ENCODE measurements at regions not wholly inside any gene's neighbourhood (a gene's known extent, or its start where the extent isn't known, plus 50 kb on each side); places are given as distances from the start of the nearest gene placed in this dataset.

GRCh38 chr17:77374170-77374936 is 233.6 kb downstream of the SEC14L1 start:
- Histone ChIP-seq H3K4me1 (ENCODE audit: control insufficient read depth, extremely low read depth, insufficient read depth, low read length) (peaks cover 48% of the 10 kb centered on the region), H3K4me3 (replicated peaks in 1 of 4; ENCODE audit: control extremely low read depth in 1 of 4, insufficient read depth in 1 of 4, low read depth in 3 of 4, low read length in 4 of 4) (peak overlapping the region; percentile 66 to 94 (median 92)), H2AFZ (ENCODE audit: low read length) (no peak overlapping the region), H3K4me2 (ENCODE audit: extremely low read depth, insufficient read depth, low read length) (peak overlapping the region; percentile 94), H3K36me3 (ENCODE audit: control insufficient read depth, insufficient read depth, low read length) (peaks cover 2% of the 10 kb centered on the region), H3K9ac (ENCODE audit: insufficient read depth, low read length) (peak overlapping the region; percentile 88), H4K20me1 (ENCODE audit: control insufficient read depth, extremely low read depth, insufficient read depth, low read length) (no peaks in the 10 kb centered on the region), H3K79me2 (ENCODE audit: control insufficient read depth, insufficient read depth, low read length) (peaks cover 96% of the 10 kb centered on the region), H3K9me3 (ENCODE audit: control insufficient read depth, insufficient read depth, low read depth, low read length) (no peaks in the 10 kb centered on the region), H3K27ac (ENCODE audit: insufficient read depth, low read length) (peak overlapping the region; percentile 91), H3K27me3 (ENCODE audit: control insufficient read depth, insufficient read depth, low read length) (no peaks in the 10 kb centered on the region)
- no peak for TF ChIP-seq EZH2 (IDR thresholded peaks at IDR 0.05; ENCODE audit: low read length, missing control alignments)
- TF ChIP-seq CTCF (conservative IDR thresholded peaks at IDR 0.05 in 1 of 2, IDR thresholded peaks at IDR 0.05 in 1 of 2; ENCODE audit: low read depth in 1 of 2, low read length in 2 of 2): peak; percentile 36 to 51
- DNase-seq (ENCODE audit: low read depth in 2 of 2): peak; percentile 87 to 93

- TF ChIP-seq EZH2 (IDR thresholded peaks at IDR 0.05; ENCODE audit: low read length, missing control alignments): no peak
- TF ChIP-seq CTCF (conservative IDR thresholded peaks at IDR 0.05 in 1 of 2, IDR thresholded peaks at IDR 0.05 in 1 of 2; ENCODE audit: low read depth in 1 of 2, low read length in 2 of 2): no peak
- Histone ChIP-seq H3K9ac (ENCODE audit: insufficient read depth, low read length) (peak overlapping the region; percentile 88), H3K36me3 (ENCODE audit: control insufficient read depth, insufficient read depth, low read length) (peaks cover 2% of the 10 kb centered on the region), H4K20me1 (ENCODE audit: control insufficient read depth, extremely low read depth, insufficient read depth, low read length) (no peaks in the 10 kb centered on the region), H3K4me3 (replicated peaks in 1 of 4; ENCODE audit: control extremely low read depth in 1 of 4, insufficient read depth in 1 of 4, low read depth in 3 of 4, low read length in 4 of 4) (peak overlapping the region; percentile 66 to 94 (median 92)), H3K79me2 (ENCODE audit: control insufficient read depth, insufficient read depth, low read length) (peaks cover 96% of the 10 kb centered on the region), H3K9me3 (ENCODE audit: control insufficient read depth, insufficient read depth, low read depth, low read length) (no peaks in the 10 kb centered on the region), H3K27ac (ENCODE audit: insufficient read depth, low read length) (peak overlapping the region; percentile 91), H3K27me3 (ENCODE audit: control insufficient read depth, insufficient read depth, low read length) (no peaks in the 10 kb centered on the region), H2AFZ (ENCODE audit: low read length) (no peak overlapping the region), H3K4me2 (ENCODE audit: extremely low read depth, insufficient read depth, low read length) (peak overlapping the region; percentile 94), H3K4me1 (ENCODE audit: control insufficient read depth, extremely low read depth, insufficient read depth, low read length) (peaks cover 56% of the 10 kb centered on the region)
- DNase-seq (ENCODE audit: low read depth in 2 of 2): no peak
These were observed 234.5 kb downstream of the SEC14L1 start for GRCh38 chr17:77375108-77375916.

GRCh38 chr17:77375917-77376651 is 235.3 kb downstream of the SEC14L1 start:
- peak overlapping the region; percentile 66 to 94 (median 92) for H3K4me3 ChIP-seq (replicated peaks in 1 of 4; ENCODE audit: control extremely low read depth in 1 of 4, insufficient read depth in 1 of 4, low read depth in 3 of 4, low read length in 4 of 4)
- no peak overlapping the region for H2AFZ ChIP-seq (ENCODE audit: low read length)
- no peaks in the 10 kb centered on the region for H3K9me3 ChIP-seq (ENCODE audit: control insufficient read depth, insufficient read depth, low read depth, low read length)
- H3K36me3 ChIP-seq (ENCODE audit: control insufficient read depth, insufficient read depth, low read length): peaks cover 2% of the 10 kb centered on the region
- TF ChIP-seq CTCF (conservative IDR thresholded peaks at IDR 0.05 in 1 of 2, IDR thresholded peaks at IDR 0.05 in 1 of 2; ENCODE audit: low read depth in 1 of 2, low read length in 2 of 2): no peak
- no peak for TF ChIP-seq EZH2 (IDR thresholded peaks at IDR 0.05; ENCODE audit: low read length, missing control alignments)
- H3K4me1 ChIP-seq (ENCODE audit: control insufficient read depth, extremely low read depth, insufficient read depth, low read length): peaks cover 53% of the 10 kb centered on the region
- H3K27me3 ChIP-seq (ENCODE audit: control insufficient read depth, insufficient read depth, low read length): no peaks in the 10 kb centered on the region
- H3K79me2 ChIP-seq (ENCODE audit: control insufficient read depth, insufficient read depth, low read length): peaks cover 96% of the 10 kb centered on the region
- H3K4me2 ChIP-seq (ENCODE audit: extremely low read depth, insufficient read depth, low read length): peak overlapping the region; percentile 94
- peak overlapping the region; percentile 0 for H3K9ac ChIP-seq (ENCODE audit: insufficient read depth, low read length)
- H4K20me1 ChIP-seq (ENCODE audit: control insufficient read depth, extremely low read depth, insufficient read depth, low read length): no peaks in the 10 kb centered on the region
- H3K27ac ChIP-seq (ENCODE audit: insufficient read depth, low read length): peak overlapping the region; percentile 91
- DNase-seq (ENCODE audit: low read depth in 2 of 2): peak; percentile 84 to 91
